ENCODE measurements at regions not wholly inside any gene's neighbourhood (a gene's known extent, or its start where the extent isn't known, plus 50 kb on each side); places are given as distances from the start of the nearest gene placed in this dataset.

GRCh38 chr3:180322829-180323228 lies 279.1 kb upstream of the TTC14 start:
- DNase-seq (ENCODE audit: low spot score) (no peak), ATAC-seq (no peak), FAIRE-seq (no peak)
- ChIA-PET POLR2A (no interaction called here), CTCF (ENCODE audit: low intra/inter-chr PET ratio, low total read pairs) (no interaction called here)
- Histone ChIP-seq H3K9ac (ENCODE audit: insufficient read depth, low read depth, low read length) (no peak overlapping the region), H2AFZ (ENCODE audit: low read length) (no peak overlapping the region), H4K20me1 (ENCODE audit: insufficient read depth, low read length) (no peaks in the 10 kb centered on the region), H3K79me2 (ENCODE audit: insufficient read depth, low read length) (no peaks in the 10 kb centered on the region), H3K4me3 (replicated peaks in 1 of 3; ENCODE audit: insufficient read depth in 1 of 3, low read depth in 2 of 3, low read length in 3 of 3) (no peak overlapping the region), H3K27ac (ENCODE audit: extremely low read length, insufficient read depth, low read length) (no peak overlapping the region), H3K9me3 (ENCODE audit: low read length) (no peaks in the 10 kb centered on the region), H3K27me3 (ENCODE audit: control insufficient read depth in 1 of 2, insufficient read depth in 2 of 2, low read length in 2 of 2) (no peaks in the 10 kb centered on the region; a peak in 1 of 5 replicates), H3K4me2 (ENCODE audit: low read depth, low read length) (no peak overlapping the region), H3K36me3 (replicated peaks in 1 of 2; ENCODE audit: control insufficient read depth in 1 of 2, insufficient read depth in 2 of 2, low read length in 2 of 2) (no peaks in the 10 kb centered on the region), H3K4me1 (ENCODE audit: insufficient read depth, low read length) (no peaks in the 10 kb centered on the region)
- BruUV-seq (replicated peaks): no TSS peak
- in situ Hi-C loops (cut with HindIII; ENCODE audit: extremely low pct_ligation_motif_present, low pct_unique_long_range_greater_than_20kb) (no loop called here), intact Hi-C loops (cut with micrococcal nuclease; ENCODE audit: unreplicated experiment) (no loop called here)
- TF ChIP-seq HDAC6 (IDR thresholded peaks at IDR 0.05; ENCODE audit: low read depth, low read length) (no peak), ZNF775 (CRISPR knock-in tag; IDR thresholded peaks at IDR 0.05; ENCODE audit: borderline replicate concordance) (no peak), ZNF605 (CRISPR knock-in tag; IDR thresholded peaks at IDR 0.05) (no peak), ZNF451 (CRISPR knock-in tag; IDR thresholded peaks at IDR 0.05) (no peak), NFYB (CRISPR knock-in tag; IDR thresholded peaks at IDR 0.05) (no peak), FOXJ3 (CRISPR knock-in tag; IDR thresholded peaks at IDR 0.05; ENCODE audit: borderline replicate concordance) (no peak), EP300 (IDR thresholded peaks at IDR 0.05; ENCODE audit: low read depth in 2 of 2, low read length in 2 of 2) (no peak), EP300 (CRISPR knock-in tag; IDR thresholded peaks at IDR 0.05; ENCODE audit: borderline replicate concordance) (no peak), GATAD2A (CRISPR knock-in tag; IDR thresholded peaks at IDR 0.05) (no peak)
- TF ChIP-seq, protein P1, sequence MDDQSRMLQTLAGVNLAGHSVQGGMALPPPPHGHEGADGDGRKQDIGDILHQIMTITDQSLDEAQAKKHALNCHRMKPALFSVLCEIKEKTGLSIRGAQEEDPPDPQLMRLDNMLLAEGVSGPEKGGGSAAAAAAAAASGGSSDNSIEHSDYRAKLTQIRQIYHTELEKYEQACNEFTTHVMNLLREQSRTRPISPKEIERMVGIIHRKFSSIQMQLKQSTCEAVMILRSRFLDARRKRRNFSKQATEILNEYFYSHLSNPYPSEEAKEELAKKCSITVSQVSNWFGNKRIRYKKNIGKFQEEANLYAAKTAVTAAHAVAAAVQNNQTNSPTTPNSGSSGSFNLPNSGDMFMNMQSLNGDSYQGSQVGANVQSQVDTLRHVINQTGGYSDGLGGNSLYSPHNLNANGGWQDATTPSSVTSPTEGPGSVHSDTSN (CRISPR knock-in tag; IDR thresholded peaks at IDR 0.05; ENCODE audit: borderline replicate concordance): no peak
- TF ChIP-seq, protein P2, sequence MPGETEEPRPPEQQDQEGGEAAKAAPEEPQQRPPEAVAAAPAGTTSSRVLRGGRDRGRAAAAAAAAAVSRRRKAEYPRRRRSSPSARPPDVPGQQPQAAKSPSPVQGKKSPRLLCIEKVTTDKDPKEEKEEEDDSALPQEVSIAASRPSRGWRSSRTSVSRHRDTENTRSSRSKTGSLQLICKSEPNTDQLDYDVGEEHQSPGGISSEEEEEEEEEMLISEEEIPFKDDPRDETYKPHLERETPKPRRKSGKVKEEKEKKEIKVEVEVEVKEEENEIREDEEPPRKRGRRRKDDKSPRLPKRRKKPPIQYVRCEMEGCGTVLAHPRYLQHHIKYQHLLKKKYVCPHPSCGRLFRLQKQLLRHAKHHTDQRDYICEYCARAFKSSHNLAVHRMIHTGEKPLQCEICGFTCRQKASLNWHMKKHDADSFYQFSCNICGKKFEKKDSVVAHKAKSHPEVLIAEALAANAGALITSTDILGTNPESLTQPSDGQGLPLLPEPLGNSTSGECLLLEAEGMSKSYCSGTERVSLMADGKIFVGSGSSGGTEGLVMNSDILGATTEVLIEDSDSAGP (CRISPR knock-in tag; IDR thresholded peaks at IDR 0.05; ENCODE audit: borderline replicate concordance): no peak
- 60% methylated on average over 8 of the region's 12 CpGs for WGBS (ENCODE audit: low lambda C conversion rate)
